ENCODE measurements at regions not wholly inside any gene's neighbourhood (a gene's known extent, or its start where the extent isn't known, plus 50 kb on each side); places are given as distances from the start of the nearest gene placed in this dataset.
"Not testable (repeated sequence)": the region's sequence is repeated elsewhere in the genome, so short reads cannot be mapped to it uniquely, and the experiment has no call there.

- no peak for DNase-seq
Measured at GRCh38 chr2:16459606-16460005, 206.0 kb downstream of the CYRIA start.

- DNase-seq = no peak
Measured at GRCh38 chr2:16454621-16455020, 211.0 kb downstream of the CYRIA start.

GRCh38 chr2:16452123-16452522, 213.5 kb downstream of the CYRIA start:
- DNase-seq = no peak

GRCh38 chr2:16446706-16447105, 218.9 kb downstream of the CYRIA start:
- DNase-seq = no peak

- no peak for DNase-seq
Measured at GRCh38 chr2:16442971-16443370, 222.7 kb downstream of the CYRIA start.

- no peak for DNase-seq
Measured at GRCh38 chr2:16441431-16441830, 224.2 kb downstream of the CYRIA start.

- no peak for DNase-seq
Measured at GRCh38 chr2:16440898-16441297, 224.7 kb downstream of the CYRIA start.

- DNase-seq = no peak
Measured at GRCh38 chr2:16438613-16439321, 226.9 kb downstream of the CYRIA start.

- no peak for DNase-seq
Measured at GRCh38 chr2:16437189-16437588, 228.4 kb downstream of the CYRIA start.

GRCh38 chr2:16434393-16434792, 231.2 kb downstream of the CYRIA start:
- no peak for DNase-seq

- DNase-seq = no peak
Measured at GRCh38 chr2:16430846-16431245, 234.8 kb downstream of the CYRIA start.

- no peak for DNase-seq
Measured at GRCh38 chr2:16429431-16430145, 236.0 kb downstream of the CYRIA start.

GRCh38 chr2:16429002-16429401, 236.6 kb downstream of the CYRIA start:
- DNase-seq = no peak

GRCh38 chr2:16425462-16426336, 239.9 kb downstream of the CYRIA start:
- DNase-seq = no peak

GRCh38 chr2:16420421-16420820, 245.2 kb downstream of the CYRIA start:
- no peak for DNase-seq

- no peak for DNase-seq
Measured at GRCh38 chr2:16417726-16418125, 247.9 kb downstream of the CYRIA start.

GRCh38 chr2:16416651-16417050, 249.0 kb downstream of the CYRIA start:
- DNase-seq = no peak

- DNase-seq = not testable (repeated sequence)
Measured at GRCh38 chr2:16415861-16416260, 249.8 kb downstream of the CYRIA start.

GRCh38 chr2:16413947-16414346, 251.7 kb downstream of the CYRIA start:
- no peak for DNase-seq

- DNase-seq = no peak
Measured at GRCh38 chr2:16413285-16413684, 252.3 kb downstream of the CYRIA start.

GRCh38 chr2:16412321-16413030, 253.2 kb downstream of the CYRIA start:
- no peak for DNase-seq

GRCh38 chr2:16411788-16412187, 253.8 kb downstream of the CYRIA start:
- DNase-seq = no peak

- no peak for DNase-seq
Measured at GRCh38 chr2:16409849-16410248, 255.8 kb downstream of the CYRIA start.

All from activated CD4-positive, alpha-beta T cell treated with anti-CD3 and anti-CD28 coated beads, Interleukin-2, amount 50 U/mL, for 48 hours (primary cell).